DOHH2 (cell line): ENCODE measurements at regions not wholly inside any gene's neighbourhood (a gene's known extent, or its start where the extent isn't known, plus 50 kb on each side); places are given as distances from the start of the nearest gene placed in this dataset.

Experiments used
- H3F3A ChIP-seq: fragments of 200-600 bp; sonication (generic), shearing (Covaris generic); 2 replicates; pipeline ENCODE4 v1.6.0; 2016; ENCODE audit warnings: antibody characterized with exemption, mild to moderate bottlenecking; ENCODE audit not compliant: control insufficient read depth, insufficient read depth
- H3K27ac ChIP-seq: fragments of 200-600 bp; sonication (generic); 2 replicates; pipeline ENCODE4 v1.5.1; 2014; ENCODE audit warnings: low read depth, mild to moderate bottlenecking, low read length, moderate library complexity
- H3K27me3 ChIP-seq: fragments of 200-600 bp; sonication (generic); 2 replicates; pipeline ENCODE4 v1.6.1; 2014; ENCODE audit warnings: mild to moderate bottlenecking, low read length, mixed read lengths; ENCODE audit not compliant: control insufficient read depth
- H3K36me3 ChIP-seq: fragments of 200-600 bp; sonication (generic); 2 replicates; pipeline ENCODE4 v1.6.1; 2014; ENCODE audit warnings: mild to moderate bottlenecking, low read length, moderate library complexity, mixed read lengths; ENCODE audit not compliant: control insufficient read depth
- H3K4me1 ChIP-seq: fragments of 200-600 bp; sonication (generic); 2 replicates; pipeline ENCODE4 v1.6.1; 2014; ENCODE audit warnings: mild to moderate bottlenecking, low read length, mixed read lengths; ENCODE audit not compliant: control insufficient read depth
- H3K4me2 ChIP-seq: fragments of 200-600 bp; sonication (generic); 2 replicates; pipeline ENCODE4 v1.6.0; 2014; ENCODE audit warnings: mild to moderate bottlenecking, low read length, moderate library complexity
- H3K4me3 ChIP-seq: fragments of 200-600 bp; sonication (generic); 2 replicates; pipeline ENCODE4 v1.5.1; 2014; ENCODE audit warnings: mild to moderate bottlenecking, low read length, mixed read lengths
- H3K79me2 ChIP-seq: fragments of 200-600 bp; sonication (generic); 2 replicates; pipeline ENCODE4 v1.6.1; 2014; ENCODE audit warnings: mild to moderate bottlenecking, low read length, mixed read lengths; ENCODE audit not compliant: control insufficient read depth
- H3K9me2 ChIP-seq: fragments of 200-600 bp; sonication (generic); replicated peaks from 2 replicates; pipeline ENCODE4 v1.6.1; 2014; ENCODE audit warnings: mild to moderate bottlenecking, low read length, mixed read lengths; ENCODE audit not compliant: control insufficient read depth
- H3K9me3 ChIP-seq: fragments of 200-600 bp; sonication (generic); 2 replicates; pipeline ENCODE4 v1.6.1; 2014; ENCODE audit warnings: antibody characterized with exemption, low read length, mixed read lengths; ENCODE audit not compliant: control insufficient read depth, insufficient read depth
- H4K20me1 ChIP-seq: fragments of 200-600 bp; sonication (generic); 2 replicates; pipeline ENCODE4 v1.6.0; 2014; ENCODE audit warnings: low read depth, mild to moderate bottlenecking, antibody characterized with exemption, low read length, moderate library complexity; ENCODE audit not compliant: control insufficient read depth, insufficient read depth
- CTCF ChIP-seq: fragments of 200-600 bp; sonication (generic); IDR thresholded peaks from one replicate; pipeline ENCODE4 v1.5.1; 2014; ENCODE audit warnings: antibody characterized with exemption, mild to moderate bottlenecking, low read depth, low read length; ENCODE audit not compliant: poor library complexity, severe bottlenecking
- EZH2phosphoT487 ChIP-seq: fragments of 200-600 bp; sonication (generic); IDR thresholded peaks from 2 replicates; pipeline ENCODE4 v1.6.1; 2017; ENCODE audit warnings: borderline replicate concordance, mild to moderate bottlenecking, antibody characterized with exemption, low read length, moderate library complexity, mixed read lengths

- H3K4me1 ChIP-seq = no peaks in the 10 kb centered on the region
- H3K79me2 ChIP-seq = no peaks in the 10 kb centered on the region
- H3K9me3 ChIP-seq = no peaks in the 10 kb centered on the region
- no peak overlapping the region for H3K27ac ChIP-seq
- H3K27me3 ChIP-seq = no peaks in the 10 kb centered on the region
- no peak overlapping the region for H3K4me3 ChIP-seq
- no peaks in the 10 kb centered on the region for H3K9me2 ChIP-seq
- no peaks in the 10 kb centered on the region for H3F3A ChIP-seq
- no peaks in the 10 kb centered on the region for H4K20me1 ChIP-seq
- H3K4me2 ChIP-seq = no peak overlapping the region
- no peak for TF ChIP-seq EZH2phosphoT487
- H3K36me3 ChIP-seq = no peaks in the 10 kb centered on the region
These were observed 282.9 kb downstream of the TSHZ3 start for GRCh38 chr19:31066385-31066784.

GRCh38 chr19:31064491-31064890, 284.7 kb downstream of the TSHZ3 start:
- Histone ChIP-seq H3K4me1 (no peaks in the 10 kb centered on the region), H3K27ac (no peak overlapping the region), H3K27me3 (no peaks in the 10 kb centered on the region), H3K36me3 (no peaks in the 10 kb centered on the region), H4K20me1 (no peaks in the 10 kb centered on the region), H3K4me3 (no peak overlapping the region), H3F3A (no peaks in the 10 kb centered on the region), H3K9me2 (no peaks in the 10 kb centered on the region), H3K4me2 (no peak overlapping the region), H3K79me2 (no peaks in the 10 kb centered on the region), H3K9me3 (no peaks in the 10 kb centered on the region)
- no peak for TF ChIP-seq CTCF
- no peak for TF ChIP-seq EZH2phosphoT487

- H3K27ac ChIP-seq = no peak overlapping the region
- no peaks in the 10 kb centered on the region for H3K4me1 ChIP-seq
- no peaks in the 10 kb centered on the region for H4K20me1 ChIP-seq
- no peak overlapping the region for H3K4me2 ChIP-seq
- no peaks in the 10 kb centered on the region for H3K9me2 ChIP-seq
- H3K4me3 ChIP-seq = no peak overlapping the region
- no peaks in the 10 kb centered on the region for H3F3A ChIP-seq
- no peaks in the 10 kb centered on the region for H3K9me3 ChIP-seq
- no peaks in the 10 kb centered on the region for H3K79me2 ChIP-seq
- H3K36me3 ChIP-seq = no peaks in the 10 kb centered on the region
- no peaks in the 10 kb centered on the region for H3K27me3 ChIP-seq
- TF ChIP-seq EZH2phosphoT487 = no peak
- TF ChIP-seq CTCF = no peak
These were observed 290.4 kb downstream of the TSHZ3 start for GRCh38 chr19:31058676-31059340.

GRCh38 chr19:31057476-31057875, 291.8 kb downstream of the TSHZ3 start:
- Histone ChIP-seq H3K4me3 (no peak overlapping the region), H3K27me3 (no peaks in the 10 kb centered on the region), H3K79me2 (no peaks in the 10 kb centered on the region), H3K9me2 (no peaks in the 10 kb centered on the region), H3F3A (no peaks in the 10 kb centered on the region), H3K4me2 (no peak overlapping the region), H3K9me3 (no peaks in the 10 kb centered on the region), H4K20me1 (no peaks in the 10 kb centered on the region), H3K27ac (no peak overlapping the region), H3K4me1 (no peaks in the 10 kb centered on the region), H3K36me3 (no peaks in the 10 kb centered on the region)
- no peak for TF ChIP-seq CTCF
- TF ChIP-seq EZH2phosphoT487 = no peak
